Spleen (tissue), 11 donors: ENCODE measurements at regions not wholly inside any gene's neighbourhood (a gene's known extent, or its start where the extent isn't known, plus 50 kb on each side); places are given as distances from the start of the nearest gene placed in this dataset.
"Not testable (repeated sequence)": the region's sequence is repeated elsewhere in the genome, so short reads cannot be mapped to it uniquely, and the experiment has no call there.

Source experiments
- DNase-seq: peaks from one replicate; pipeline ENCODE4 v3.0.0-alpha.2; 2020
- H3K27ac ChIP-seq, 8 donors: fragments of 200-600 bp; sonication (generic) in 7 of 8; 1 replicate in 4 of 8; 2 replicates in 4 of 8; pipeline versions ENCODE4 v1.5.0 to v1.8.0; 2016 to 2021; ENCODE audit warnings: inconsistent platforms in 4 of 8, mild to moderate bottlenecking in 4 of 8, moderate library complexity in 1 of 8
- H3K27me3 ChIP-seq, 7 donors: fragments of 200-600 bp; sonication (generic) in 6 of 7; replicated peaks in 1 of 7; 1 replicate in 4 of 7; 2 replicates in 3 of 7; pipeline versions ENCODE4 v1.5.0 to v1.8.0; 2016 to 2021; ENCODE audit warnings: inconsistent platforms in 3 of 7, mild to moderate bottlenecking in 1 of 7
- H3K36me3 ChIP-seq, 6 donors: fragments of 200-600 bp; sonication (generic) in 5 of 6; 1 replicate in 4 of 6; 2 replicates in 2 of 6; pipeline versions ENCODE4 v1.5.0 to v1.8.0; 2016 to 2021; ENCODE audit warnings: inconsistent platforms in 2 of 6
- H3K4me1 ChIP-seq, 6 donors: fragments of 200-600 bp; sonication (generic) in 5 of 6; 1 replicate in 3 of 6; 2 replicates in 3 of 6; pipeline versions ENCODE4 v1.5.0 to v1.8.0; 2016 to 2021; ENCODE audit warnings: inconsistent platforms in 3 of 6
- H3K4me3 ChIP-seq, 8 donors: fragments of 200-600 bp; sonication (generic) in 7 of 8; 1 replicate in 4 of 8; 2 replicates in 4 of 8; pipeline versions ENCODE4 v1.5.0 to v1.8.0; 2016 to 2021; ENCODE audit warnings: inconsistent platforms in 4 of 8, mild to moderate bottlenecking in 4 of 8, moderate library complexity in 2 of 8
- H3K9me3 ChIP-seq, 8 donors: fragments of 200-600 bp; sonication (generic) in 7 of 8; 1 replicate in 4 of 8; 2 replicates in 4 of 8; pipeline versions ENCODE4 v1.5.0 to v1.8.0; 2016 to 2021; ENCODE audit warnings: inconsistent platforms in 4 of 8
- POLR2A ChIP-seq, 3 donors: fragments of 450-650 bp; IDR thresholded peaks; one replicate each; pipeline ENCODE4 v1.5.1; 2017; ENCODE audit warnings: antibody characterized with exemption in 3 of 3, mild to moderate bottlenecking in 1 of 3
- POLR2AphosphoS5 ChIP-seq, 3 donors: sonication (generic); formaldehyde crosslinking; IDR thresholded peaks; one replicate each; pipeline ENCODE4 v1.5.1; 2017; ENCODE audit warnings: antibody characterized with exemption in 3 of 3
- WGBS, 5 donors: extraction: QIAGEN DNeasy Blood & Tissue Kit in 3 of 5; methylation state at CpG; one replicate each; pipeline versions ENCODE4 v1.1.5 to v1.1.7; 2013 to 2018; 5-methylcytosine and 5-hydroxymethylcytosine counted together
- intact Hi-C: fragments of 100-400 bp; cut with DNase I; formaldehyde crosslinking; loops from one replicate; pipeline ENCODE4 v1.15.0; 2023; ENCODE audit warnings: low total_unique reads
- TF ChIP-seq, protein P1 (sequence below), 11 experiments: fragments of 200-600 bp in 7 of 11; fragments of 450-650 bp in 4 of 11; sonication (generic) in 4 of 11; IDR thresholded peaks in 8 of 11; conservative IDR thresholded peaks in 3 of 11; 1 replicate in 7 of 11; 2 replicates in 4 of 11; pipeline versions ENCODE4 v1.4.0 to v1.8.0; 2016 to 2021; ENCODE audit warnings: antibody characterized with exemption in 11 of 11, inconsistent platforms in 4 of 11, mild to moderate bottlenecking in 1 of 11
- donor health status: healthy with polysubstance abuse.
- donor health status: DM: no; HTN: no; CAD: no; lungs with moderate emphysema.
- donor health status: DM: no; HTN: no; CAD: no.
- donor health status: Bipolar disorder and iron deficiency.
- donor health status: healthy.
- donor health status: DM: no; HTN: no; CAD: no.
- donor health status: DM: yes; HTN: yes; CAD: no.

DNA sequence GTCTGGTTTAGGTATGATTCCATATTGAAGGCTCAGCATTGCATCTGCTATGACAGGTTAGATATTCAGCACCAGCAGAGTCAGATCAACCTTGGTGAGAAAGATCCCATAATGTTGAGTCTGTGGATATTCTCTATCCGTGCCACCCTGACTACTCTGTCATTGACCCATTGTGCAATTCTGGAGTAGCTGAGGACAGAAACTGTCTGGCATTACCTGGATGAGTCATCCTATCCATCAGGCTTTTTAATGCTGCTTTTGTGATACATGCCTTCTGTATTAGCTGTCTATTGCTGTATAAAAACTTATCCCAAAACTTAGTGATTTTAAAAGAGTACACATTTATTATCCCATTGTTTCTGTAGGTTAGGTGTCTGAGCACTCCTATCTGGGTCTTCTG lies 189.1 kb upstream of the FAT3 start:
- no peaks in the 10 kb centered on the region for H3K27me3 ChIP-seq
- H3K4me1 ChIP-seq: no peaks in the 10 kb centered on the region
- no peak overlapping the region for H3K4me3 ChIP-seq
- H3K9me3 ChIP-seq: peaks cover 0 to 9% (median 2%) of the 10 kb centered on the region in 8 donors
- intact Hi-C loops: no loop called here
- WGBS, 5 donors: 73 to 97% (median 90%) methylated on average over 1 of the region's 1 CpG
- no peak for DNase-seq
- no peak overlapping the region for H3K27ac ChIP-seq
- no peak for TF ChIP-seq POLR2AphosphoS5 (IDR thresholded peaks at IDR 0.05)
- TF ChIP-seq, protein P1, sequence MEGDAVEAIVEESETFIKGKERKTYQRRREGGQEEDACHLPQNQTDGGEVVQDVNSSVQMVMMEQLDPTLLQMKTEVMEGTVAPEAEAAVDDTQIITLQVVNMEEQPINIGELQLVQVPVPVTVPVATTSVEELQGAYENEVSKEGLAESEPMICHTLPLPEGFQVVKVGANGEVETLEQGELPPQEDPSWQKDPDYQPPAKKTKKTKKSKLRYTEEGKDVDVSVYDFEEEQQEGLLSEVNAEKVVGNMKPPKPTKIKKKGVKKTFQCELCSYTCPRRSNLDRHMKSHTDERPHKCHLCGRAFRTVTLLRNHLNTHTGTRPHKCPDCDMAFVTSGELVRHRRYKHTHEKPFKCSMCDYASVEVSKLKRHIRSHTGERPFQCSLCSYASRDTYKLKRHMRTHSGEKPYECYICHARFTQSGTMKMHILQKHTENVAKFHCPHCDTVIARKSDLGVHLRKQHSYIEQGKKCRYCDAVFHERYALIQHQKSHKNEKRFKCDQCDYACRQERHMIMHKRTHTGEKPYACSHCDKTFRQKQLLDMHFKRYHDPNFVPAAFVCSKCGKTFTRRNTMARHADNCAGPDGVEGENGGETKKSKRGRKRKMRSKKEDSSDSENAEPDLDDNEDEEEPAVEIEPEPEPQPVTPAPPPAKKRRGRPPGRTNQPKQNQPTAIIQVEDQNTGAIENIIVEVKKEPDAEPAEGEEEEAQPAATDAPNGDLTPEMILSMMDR (IDR thresholded peaks at IDR 0.05 in 8 of 11, conservative IDR thresholded peaks at IDR 0.05 in 3 of 11): no peak
- no peak for TF ChIP-seq POLR2A (IDR thresholded peaks at IDR 0.05)
- no peaks in the 10 kb centered on the region for H3K36me3 ChIP-seq

DNA sequence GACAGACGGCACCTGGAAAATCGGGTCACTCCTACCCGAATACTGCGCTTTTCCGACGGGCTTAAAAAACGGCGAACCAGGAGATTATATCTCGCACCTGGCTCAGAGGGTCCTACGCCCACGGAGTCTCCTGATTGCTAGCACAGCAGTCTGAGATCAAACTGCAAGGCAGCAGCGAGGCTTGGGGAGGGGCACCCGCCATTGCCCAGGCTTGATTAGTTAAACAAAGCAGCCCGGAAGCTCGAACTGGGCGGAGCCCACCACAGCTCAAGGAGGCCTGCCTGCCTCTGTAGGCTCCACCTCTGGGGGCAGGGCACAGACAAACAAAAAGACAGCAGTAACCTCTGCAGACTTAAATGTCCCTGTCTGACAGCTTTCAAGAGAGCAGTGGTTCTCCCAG lies 197.5 kb upstream of the FAT3 start:
- H3K4me1 ChIP-seq, H3K9me3 ChIP-seq, H3K4me3 ChIP-seq, H3K27me3 ChIP-seq, intact Hi-C loops, DNase-seq, H3K36me3 ChIP-seq, H3K27ac ChIP-seq: not testable (repeated sequence)
- 78 to 90% (median 84%) methylated on average over 16 of the region's 16 CpGs for WGBS, 5 donors

DNA sequence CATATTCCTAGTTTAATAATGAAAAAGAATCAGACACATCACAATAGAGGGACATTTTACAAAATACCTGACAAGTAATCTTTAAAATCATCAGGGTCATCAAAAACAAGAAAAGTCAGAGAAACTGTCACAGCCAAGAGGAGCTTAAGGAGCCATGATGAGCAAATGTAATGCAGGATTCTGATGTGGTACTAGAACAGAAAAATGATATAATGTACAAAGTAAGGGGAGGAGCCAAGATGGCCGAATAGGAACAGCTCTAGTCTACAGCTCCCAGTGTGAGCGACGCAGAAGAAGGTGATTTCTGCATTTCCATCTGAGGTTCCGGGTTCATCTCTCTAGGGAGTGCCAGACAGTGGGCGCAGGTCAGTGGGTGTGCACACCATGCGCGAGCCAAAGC lies 198.0 kb upstream of the FAT3 start:
- Histone ChIP-seq H3K4me1 (no peaks in the 10 kb centered on the region), H3K36me3 (no peaks in the 10 kb centered on the region), H3K9me3 (peaks cover 0 to 8% (median 0%) of the 10 kb centered on the region in 8 donors), H3K27me3 (no peaks in the 10 kb centered on the region), H3K27ac (no peak overlapping the region), H3K4me3 (no peak overlapping the region)
- WGBS, 5 donors: 87 to 99% (median 90%) methylated on average over 7 of the region's 7 CpGs
- intact Hi-C loops: no loop called here
- DNase-seq: no peak
- TF ChIP-seq POLR2AphosphoS5 (IDR thresholded peaks at IDR 0.05) (no peak), POLR2A (IDR thresholded peaks at IDR 0.05) (no peak)
- TF ChIP-seq, protein P1 (IDR thresholded peaks at IDR 0.05 in 8 of 11, conservative IDR thresholded peaks at IDR 0.05 in 3 of 11): no peak

DNA sequence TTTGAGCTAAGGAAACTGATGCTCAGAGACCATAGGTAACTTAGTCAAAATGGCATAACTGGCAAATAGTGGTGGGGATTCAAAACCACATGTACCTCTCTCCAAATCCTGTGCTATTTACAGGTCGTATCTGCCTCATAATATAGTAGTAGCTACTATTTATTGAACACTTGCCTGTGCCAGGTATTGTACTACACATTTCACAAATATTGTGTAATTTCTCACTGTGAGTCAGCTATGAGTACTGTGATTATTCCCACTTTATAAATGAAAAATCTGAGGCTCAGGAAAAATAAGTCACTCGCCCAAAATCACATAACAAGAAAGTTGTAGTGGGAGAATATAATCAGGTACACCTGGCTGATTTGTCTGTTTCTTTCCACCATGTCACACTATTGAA lies 199.8 kb upstream of the FAT3 start:
- WGBS, 5 donors: 59 to 83% (median 68%) methylated on average over 2 of the region's 2 CpGs
- no peaks in the 10 kb centered on the region for H3K4me1 ChIP-seq
- no peak overlapping the region for H3K4me3 ChIP-seq
- H3K27ac ChIP-seq: no peak overlapping the region
- intact Hi-C loops: no loop called here
- no peaks in the 10 kb centered on the region for H3K36me3 ChIP-seq
- no peak for DNase-seq
- no peaks in the 10 kb centered on the region for H3K27me3 ChIP-seq
- H3K9me3 ChIP-seq: peaks cover 0 to 8% (median 0%) of the 10 kb centered on the region in 8 donors
- no peak for TF ChIP-seq POLR2AphosphoS5 (IDR thresholded peaks at IDR 0.05)
- TF ChIP-seq, protein P1 (IDR thresholded peaks at IDR 0.05 in 8 of 11, conservative IDR thresholded peaks at IDR 0.05 in 3 of 11): no peak
- TF ChIP-seq POLR2A (IDR thresholded peaks at IDR 0.05): no peak

DNA sequence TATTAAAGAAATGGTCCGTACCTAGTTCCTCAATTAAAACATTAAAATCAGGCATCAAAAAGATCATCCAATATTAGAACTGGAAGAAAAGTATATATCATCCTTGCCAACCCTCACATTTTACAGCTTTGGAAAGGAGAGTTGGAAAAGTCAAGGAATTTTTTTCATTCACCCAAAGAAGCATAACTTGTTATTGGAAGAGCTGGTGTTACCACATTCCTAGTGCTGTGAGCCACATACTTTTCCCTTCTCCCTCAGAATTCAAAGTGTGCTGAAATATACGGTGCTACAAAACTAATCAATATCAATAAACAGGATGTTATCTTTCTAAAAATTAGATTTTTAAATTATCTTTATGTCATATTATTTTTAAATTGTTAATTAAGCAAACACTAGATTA lies 202.1 kb upstream of the FAT3 start:
- no peak overlapping the region for H3K4me3 ChIP-seq
- WGBS, 5 donors: 88 to 94% (median 91%) methylated on average over 2 of the region's 2 CpGs

More for the DNA sequence above, 202.1 kb upstream of the FAT3 start:
- H3K9me3 ChIP-seq: peaks cover 0 to 19% (median 10%) of the 10 kb centered on the region in 8 donors
- H3K27ac ChIP-seq: no peak overlapping the region
- TF ChIP-seq POLR2A (IDR thresholded peaks at IDR 0.05): no peak
- TF ChIP-seq, protein P1 (IDR thresholded peaks at IDR 0.05 in 8 of 11, conservative IDR thresholded peaks at IDR 0.05 in 3 of 11): no peak
- no peak for TF ChIP-seq POLR2AphosphoS5 (IDR thresholded peaks at IDR 0.05)
- no peaks in the 10 kb centered on the region for H3K4me1 ChIP-seq
- intact Hi-C loops: no loop called here
- H3K27me3 ChIP-seq: no peaks in the 10 kb centered on the region
- DNase-seq: no peak
- H3K36me3 ChIP-seq: no peaks in the 10 kb centered on the region
